SU-DHL-6 (cell line): ENCODE measurements at regions not wholly inside any gene's neighbourhood (a gene's known extent, or its start where the extent isn't known, plus 50 kb on each side); places are given as distances from the start of the nearest gene placed in this dataset.

Experiments
- EZH2phosphoT487 ChIP-seq: fragments of 200-600 bp; sonication (generic), shearing (Covaris generic); conservative IDR thresholded peaks from 2 replicates; pipeline ENCODE4 v1.6.1; 2018; ENCODE audit warnings: mild to moderate bottlenecking, antibody characterized with exemption, low read length, moderate library complexity, mixed read lengths
- TF ChIP-seq, protein P1 (sequence below): fragments of 200-600 bp; sonication (generic); IDR thresholded peaks from one replicate; pipeline ENCODE4 v1.5.1; 2017; ENCODE audit warnings: antibody characterized with exemption, mild to moderate bottlenecking, low read length, moderate library complexity; ENCODE audit not compliant: insufficient read depth, poor library complexity, severe bottlenecking

DNA sequence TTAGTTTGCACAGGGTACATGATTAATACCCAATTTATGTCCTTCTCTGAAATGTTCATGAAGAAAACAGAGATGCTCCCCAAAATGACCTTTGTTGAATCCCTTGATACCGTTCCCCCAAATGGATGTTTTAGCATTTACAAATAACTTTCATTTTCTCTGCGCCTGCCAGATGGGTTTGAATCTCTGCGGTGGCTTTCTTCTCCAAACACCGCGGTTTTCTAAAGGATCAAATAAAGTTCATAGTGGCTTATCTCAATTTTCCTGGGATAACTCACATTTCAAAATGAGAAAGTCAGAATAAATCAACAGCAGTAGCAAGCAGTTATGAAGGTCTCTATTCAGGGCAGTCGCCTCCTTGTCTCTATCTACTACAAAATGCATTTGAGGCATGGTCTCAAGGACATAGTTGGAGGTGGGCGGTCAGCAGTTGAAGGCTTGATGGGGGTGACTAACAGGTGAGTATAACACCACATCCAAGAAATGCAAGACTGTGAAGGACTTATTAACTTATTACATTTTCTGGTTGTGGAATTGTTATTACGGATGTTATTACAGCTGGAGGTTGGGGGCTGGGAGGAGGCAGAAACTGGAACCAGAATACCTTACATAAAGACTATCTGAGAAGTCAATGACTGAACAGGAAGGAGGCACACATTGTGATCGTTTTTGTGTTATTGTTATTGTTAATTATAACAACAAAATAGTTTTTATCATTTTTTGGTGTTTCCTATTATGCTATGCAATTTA is 1513.3 kb downstream of the FAM181B start:
- TF ChIP-seq, protein P1, sequence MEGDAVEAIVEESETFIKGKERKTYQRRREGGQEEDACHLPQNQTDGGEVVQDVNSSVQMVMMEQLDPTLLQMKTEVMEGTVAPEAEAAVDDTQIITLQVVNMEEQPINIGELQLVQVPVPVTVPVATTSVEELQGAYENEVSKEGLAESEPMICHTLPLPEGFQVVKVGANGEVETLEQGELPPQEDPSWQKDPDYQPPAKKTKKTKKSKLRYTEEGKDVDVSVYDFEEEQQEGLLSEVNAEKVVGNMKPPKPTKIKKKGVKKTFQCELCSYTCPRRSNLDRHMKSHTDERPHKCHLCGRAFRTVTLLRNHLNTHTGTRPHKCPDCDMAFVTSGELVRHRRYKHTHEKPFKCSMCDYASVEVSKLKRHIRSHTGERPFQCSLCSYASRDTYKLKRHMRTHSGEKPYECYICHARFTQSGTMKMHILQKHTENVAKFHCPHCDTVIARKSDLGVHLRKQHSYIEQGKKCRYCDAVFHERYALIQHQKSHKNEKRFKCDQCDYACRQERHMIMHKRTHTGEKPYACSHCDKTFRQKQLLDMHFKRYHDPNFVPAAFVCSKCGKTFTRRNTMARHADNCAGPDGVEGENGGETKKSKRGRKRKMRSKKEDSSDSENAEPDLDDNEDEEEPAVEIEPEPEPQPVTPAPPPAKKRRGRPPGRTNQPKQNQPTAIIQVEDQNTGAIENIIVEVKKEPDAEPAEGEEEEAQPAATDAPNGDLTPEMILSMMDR: no peak
- no peak for TF ChIP-seq EZH2phosphoT487
